Prostate gland (tissue), 2 donors: ENCODE measurements at regions not wholly inside any gene's neighbourhood (a gene's known extent, or its start where the extent isn't known, plus 50 kb on each side); places are given as distances from the start of the nearest gene placed in this dataset.
A peak's percentile ranks its signal among the peaks of the same experiment; 100 is the strongest.

ENCODE experiments used
- DNase-seq: peaks from one replicate; pipeline ENCODE4 v3.0.0-alpha.2; 2019; ENCODE audit warnings: low spot score
- H3K27ac ChIP-seq, 2 donors: fragments of 200-600 bp; sonication (generic); 2 replicates each; pipeline ENCODE4 v1.5.1; 2017 to 2019
- H3K27me3 ChIP-seq: fragments of 200-600 bp; sonication (generic); replicated peaks from 2 replicates; pipeline ENCODE4 v1.5.1; 2019; ENCODE audit not compliant: insufficient read depth
- H3K36me3 ChIP-seq, 2 donors: fragments of 200-600 bp; sonication (generic); 1 replicate in 1 of 2; 2 replicates in 1 of 2; pipeline versions ENCODE4 v1.5.1 to v1.8.1; 2017 to 2019
- H3K4me1 ChIP-seq: fragments of 200-600 bp; sonication (generic); replicated peaks from 2 replicates; pipeline ENCODE4 v1.5.1; 2019
- H3K4me3 ChIP-seq, 2 donors: fragments of 200-600 bp; sonication (generic); 2 replicates each; pipeline ENCODE4 v1.5.1; 2017 to 2019
- H3K9me3 ChIP-seq: fragments of 200-600 bp; sonication (generic); 2 replicates; pipeline ENCODE4 v1.5.1; 2017
- CTCF ChIP-seq, 4 experiments: fragments of 200-600 bp in 2 of 4; fragments of 450-650 bp in 2 of 4; sonication (generic) in 2 of 4; IDR thresholded peaks; 1 replicate in 3 of 4; 2 replicates in 1 of 4; pipeline ENCODE4 v1.5.1; 2016 to 2019; ENCODE audit warnings: antibody characterized with exemption in 4 of 4, mild to moderate bottlenecking in 2 of 4, moderate library complexity in 2 of 4
- POLR2A ChIP-seq: fragments of 450-650 bp; IDR thresholded peaks from one replicate; pipeline ENCODE4 v1.6.1; 2016; ENCODE audit warnings: antibody characterized with exemption, mild to moderate bottlenecking
- POLR2AphosphoS5 ChIP-seq: sonication (generic); formaldehyde crosslinking; IDR thresholded peaks from one replicate; pipeline ENCODE4 v1.6.1; 2017; ENCODE audit warnings: antibody characterized with exemption
- WGBS: methylation state at CpG from one replicate; pipeline ENCODE4 v1.1.5; 2018; 5-methylcytosine and 5-hydroxymethylcytosine counted together
- intact Hi-C: fragments of 100-400 bp; cut with DNase I; formaldehyde crosslinking; loops from one replicate; pipeline ENCODE4 v1.14.2; 2022

DNA sequence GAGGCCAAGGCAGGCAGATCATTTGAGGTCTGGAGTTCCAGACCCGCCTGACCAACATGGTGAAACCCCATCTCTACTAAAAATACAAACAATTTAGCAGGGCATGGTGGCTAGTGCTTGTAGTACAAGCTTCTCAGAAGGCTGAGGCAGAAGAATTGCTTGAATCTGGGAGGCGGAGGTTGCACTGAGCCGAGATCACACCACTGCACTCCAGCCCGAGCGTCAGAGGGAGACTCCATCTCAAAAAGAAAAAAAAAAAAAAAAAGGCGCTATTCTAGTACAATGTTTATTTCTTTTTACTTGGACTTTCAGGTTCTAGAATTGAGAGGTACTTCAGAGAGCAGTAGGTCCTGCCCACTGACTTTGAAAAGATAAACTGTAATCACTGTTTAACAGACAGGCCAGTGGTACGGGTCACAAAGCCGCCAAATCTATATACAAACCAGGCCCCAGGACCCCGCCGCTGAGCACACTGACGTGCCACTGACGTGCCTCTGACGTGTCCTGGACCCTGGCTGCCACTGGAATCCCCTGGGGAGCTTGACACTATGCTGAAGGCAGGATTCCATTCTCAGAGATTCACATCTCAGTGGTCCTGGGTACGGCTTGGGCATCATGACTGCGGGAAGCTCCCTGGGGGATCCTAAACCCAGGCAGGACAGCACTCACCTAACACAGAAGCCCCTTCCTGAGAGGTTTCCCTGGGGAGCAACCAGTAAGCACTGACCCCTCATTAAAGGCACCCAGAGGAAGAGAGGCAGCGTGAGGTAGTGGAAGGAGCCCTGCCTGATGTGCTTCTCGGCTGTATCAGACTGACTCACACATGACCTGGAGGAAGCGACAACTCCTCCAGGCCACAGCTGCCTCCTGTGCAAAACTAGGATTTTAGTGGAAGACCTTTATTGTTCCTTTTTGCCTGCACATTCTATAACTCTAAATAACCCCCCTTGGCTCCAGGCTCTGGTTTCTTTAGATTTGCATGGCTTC is 197.8 kb upstream of the MEIS1 start:
- intact Hi-C loops: no loop called here
- 97% methylated on average over 18 of the region's 18 CpGs for WGBS
- H3K4me3 ChIP-seq: no peak overlapping the region

DNA sequence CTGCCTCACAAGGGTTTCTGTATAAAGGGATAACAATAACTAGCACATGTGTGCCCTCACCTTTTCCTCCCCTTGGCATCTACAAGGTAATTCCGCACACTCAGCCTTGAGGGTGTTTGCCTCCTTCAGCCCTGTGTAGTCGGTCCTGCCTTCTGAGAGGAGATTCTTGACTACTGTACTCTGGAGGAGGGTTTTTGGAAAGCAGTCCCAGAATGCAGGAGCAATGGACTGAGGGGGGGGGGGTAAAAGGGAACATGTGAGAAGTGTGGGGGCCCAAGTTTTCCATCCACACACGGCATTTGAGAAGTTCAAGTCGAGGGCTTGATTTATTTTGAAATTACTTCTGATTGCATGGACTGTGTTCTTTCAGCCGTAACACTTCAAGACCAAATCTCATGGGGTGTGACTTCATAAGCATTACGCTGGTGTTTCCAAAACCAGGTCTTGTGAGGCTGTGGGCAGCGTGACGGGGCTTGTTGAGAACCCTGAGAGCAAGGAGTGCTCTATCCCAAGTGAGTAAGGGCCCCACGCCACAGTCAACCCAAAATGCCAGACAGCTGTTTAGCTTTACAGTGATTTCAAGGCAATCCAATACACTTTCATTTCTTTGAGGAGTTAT is 198.7 kb upstream of the MEIS1 start:
- TF ChIP-seq POLR2AphosphoS5: no peak
- DNase-seq: no peak
- no peaks in the 10 kb centered on the region for H3K4me1 ChIP-seq
- H3K27me3 ChIP-seq: no peaks in the 10 kb centered on the region
- WGBS: 89% methylated on average over 9 of the region's 9 CpGs
- H3K36me3 ChIP-seq: no peaks in the 10 kb centered on the region
- no peak overlapping the region for H3K27ac ChIP-seq
- intact Hi-C loops: no loop called here
- no peaks in the 10 kb centered on the region for H3K9me3 ChIP-seq
- no peak overlapping the region for H3K4me3 ChIP-seq

More for the DNA sequence above, 197.8 kb upstream of the MEIS1 start:
- Histone ChIP-seq H3K27ac (no peak overlapping the region), H3K36me3 (no peaks in the 10 kb centered on the region), H3K9me3 (no peaks in the 10 kb centered on the region), H3K27me3 (no peaks in the 10 kb centered on the region), H3K4me1 (no peaks in the 10 kb centered on the region)
- DNase-seq: no peak
- no peak for TF ChIP-seq POLR2A
- no peak for TF ChIP-seq POLR2AphosphoS5
- no peak for TF ChIP-seq CTCF (IDR thresholded peaks at IDR 0.05)

DNA sequence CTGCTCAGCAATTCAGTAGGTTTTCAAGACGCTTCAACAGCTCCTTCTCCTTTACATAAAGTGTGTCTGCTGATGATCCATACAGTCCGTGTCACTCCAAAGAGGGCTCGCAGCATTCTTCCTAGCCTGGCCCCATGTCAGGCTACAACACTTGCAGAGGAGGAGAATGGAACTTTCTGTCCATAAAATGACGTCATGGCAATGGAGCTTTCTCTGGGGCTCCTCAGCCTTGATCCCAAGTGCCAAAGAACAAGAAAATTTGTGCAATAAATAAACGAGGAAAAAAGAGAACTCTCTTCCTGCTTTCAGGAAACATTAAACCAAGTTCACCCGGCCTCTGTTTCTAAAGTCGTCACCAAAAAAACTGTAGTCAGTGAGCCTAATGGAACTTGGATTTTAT is 199.5 kb upstream of the MEIS1 start:
- Histone ChIP-seq H3K9me3 (no peaks in the 10 kb centered on the region), H3K36me3 (no peaks in the 10 kb centered on the region), H3K4me3 (no peak overlapping the region), H3K4me1 (no peaks in the 10 kb centered on the region), H3K27me3 (no peaks in the 10 kb centered on the region), H3K27ac (no peak overlapping the region)
- 61% methylated on average over 7 of the region's 7 CpGs for WGBS
- no peak for TF ChIP-seq CTCF (IDR thresholded peaks at IDR 0.05)
- intact Hi-C loops: no loop called here
- no peak for DNase-seq

DNA sequence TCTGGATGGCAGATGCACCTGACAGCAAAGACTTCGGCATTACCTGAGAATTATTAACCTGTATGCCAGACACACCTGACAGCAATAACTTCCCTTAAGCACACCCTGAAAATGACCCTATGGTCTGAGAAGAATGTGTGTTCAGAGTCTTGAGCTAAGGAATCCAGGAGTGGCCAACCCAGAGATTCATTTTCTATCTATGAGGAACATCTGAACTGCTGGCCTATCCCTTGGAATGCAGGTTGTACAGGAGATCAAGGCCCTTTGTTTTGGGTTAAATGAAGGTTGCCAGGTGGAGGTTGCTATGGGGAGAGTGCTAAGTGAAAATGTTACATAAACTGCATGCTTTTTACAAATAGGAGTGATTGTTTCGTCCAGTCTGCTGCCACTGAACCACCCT is 200.9 kb upstream of the MEIS1 start:
- Histone ChIP-seq H3K27ac (no peak overlapping the region), H3K4me1 (no peaks in the 10 kb centered on the region), H3K4me3 (no peak overlapping the region), H3K9me3 (no peaks in the 10 kb centered on the region), H3K27me3 (no peaks in the 10 kb centered on the region), H3K36me3 (no peaks in the 10 kb centered on the region)
- no peak for DNase-seq
- intact Hi-C loops: no loop called here
- 89% methylated on average over 2 of the region's 2 CpGs for WGBS
- no peak for TF ChIP-seq POLR2AphosphoS5
- TF ChIP-seq CTCF (IDR thresholded peaks at IDR 0.05): no peak
- no peak for TF ChIP-seq POLR2A

DNA sequence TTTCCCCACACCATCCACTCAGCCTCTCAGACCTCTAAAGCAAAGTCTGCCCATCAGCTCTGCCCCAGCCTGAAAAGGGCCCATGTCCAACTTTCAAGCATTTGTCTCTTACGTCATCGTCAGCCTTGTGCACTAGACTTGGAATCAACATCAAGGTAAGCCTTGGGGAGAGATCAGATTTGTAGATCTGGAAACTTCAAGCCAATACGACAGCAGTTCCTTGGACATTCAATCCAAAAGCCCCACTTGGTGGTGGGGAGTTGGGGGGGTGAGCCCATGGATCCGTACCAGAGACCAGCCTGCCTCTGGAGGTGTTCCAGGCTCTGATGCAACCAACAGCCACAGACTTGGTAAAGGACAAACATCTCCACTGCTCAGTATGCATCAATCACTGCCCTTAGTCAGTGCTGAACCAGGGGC is 206.8 kb upstream of the MEIS1 start:
- peak; percentile 55 for DNase-seq
- intact Hi-C loops: no loop called here

More for the DNA sequence above, 206.8 kb upstream of the MEIS1 start:
- TF ChIP-seq POLR2A (no peak), POLR2AphosphoS5 (peak; percentile 17), CTCF (IDR thresholded peaks at IDR 0.05) (no peak)
- Histone ChIP-seq H3K9me3 (no peaks in the 10 kb centered on the region), H3K27ac (no peak overlapping the region), H3K4me3 (no peak overlapping the region), H3K36me3 (no peaks in the 10 kb centered on the region), H3K4me1 (no peaks in the 10 kb centered on the region), H3K27me3 (no peaks in the 10 kb centered on the region)
- 21% methylated on average over 4 of the region's 4 CpGs for WGBS
